GM23338 (cell line): ENCODE measurements at regions not wholly inside any gene's neighbourhood (a gene's known extent, or its start where the extent isn't known, plus 50 kb on each side); places are given as distances from the start of the nearest gene placed in this dataset.

Experiments used
- CREB1 ChIP-seq: fragments of 250-450 bp; sonication (Bioruptor Pico); IDR thresholded peaks from 2 replicates; pipeline ENCODE4 v1.5.0; 2020; ENCODE audit warnings: low read depth, mild to moderate bottlenecking, moderate library complexity
- ETS1 ChIP-seq: IDR thresholded peaks from 2 replicates; pipeline ENCODE4 v1.6.1; 2016; ENCODE audit warnings: antibody characterized with exemption
- EZH2 ChIP-seq: fragments of 200-600 bp; sonication (generic); IDR thresholded peaks from one replicate; pipeline ENCODE4 v1.8.0; 2017; ENCODE audit warnings: antibody characterized with exemption, mild to moderate bottlenecking, low read depth; ENCODE audit not compliant: unreplicated experiment
- EZH2phosphoT487 ChIP-seq: fragments of 200-600 bp; sonication (generic); IDR thresholded peaks from one replicate; pipeline ENCODE4 v1.8.1; 2018; ENCODE audit warnings: antibody characterized with exemption; ENCODE audit not compliant: unreplicated experiment
- JUNB ChIP-seq: IDR thresholded peaks from one replicate; pipeline ENCODE4 v1.6.1; 2016; ENCODE audit warnings: antibody characterized with exemption; ENCODE audit not compliant: unreplicated experiment
- NANOG ChIP-seq: IDR thresholded peaks from 2 replicates; pipeline ENCODE4 v1.6.1; 2016; ENCODE audit warnings: antibody characterized with exemption, borderline replicate concordance
- POLR2AphosphoS5 ChIP-seq: IDR thresholded peaks from 2 replicates; pipeline ENCODE4 v1.6.1; 2016; ENCODE audit warnings: antibody characterized with exemption, low read depth
- REST ChIP-seq: IDR thresholded peaks from one replicate; pipeline ENCODE4 v1.6.1; 2018; ENCODE audit warnings: antibody characterized with exemption; ENCODE audit not compliant: unreplicated experiment
- STAT1 ChIP-seq: IDR thresholded peaks from one replicate; pipeline ENCODE4 v1.6.1; 2016; ENCODE audit warnings: antibody characterized with exemption; ENCODE audit not compliant: unreplicated experiment
- ZNF114 ChIP-seq: fragments of 250-450 bp; sonication (Bioruptor Pico); IDR thresholded peaks from 2 replicates; pipeline ENCODE4 v1.5.0; 2020; ENCODE audit warnings: mild to moderate bottlenecking, moderate library complexity
- TF ChIP-seq, protein P1 (sequence below), 2 experiments: fragments of 200-600 bp in 1 of 2; sonication (generic) in 1 of 2; conservative IDR thresholded peaks; 2 replicates each; pipeline versions ENCODE4 v1.5.1 to v1.6.1; 2016 to 2017; ENCODE audit warnings: antibody characterized with exemption in 2 of 2, low read depth in 2 of 2, mild to moderate bottlenecking in 2 of 2, moderate library complexity in 1 of 2
- TF ChIP-seq, protein P2 (sequence below): fragments of 250-450 bp; sonication (Bioruptor Pico); IDR thresholded peaks from 2 replicates; pipeline ENCODE4 v1.5.0; 2020; ENCODE audit warnings: mild to moderate bottlenecking, moderate library complexity

- TF ChIP-seq, protein P1, sequence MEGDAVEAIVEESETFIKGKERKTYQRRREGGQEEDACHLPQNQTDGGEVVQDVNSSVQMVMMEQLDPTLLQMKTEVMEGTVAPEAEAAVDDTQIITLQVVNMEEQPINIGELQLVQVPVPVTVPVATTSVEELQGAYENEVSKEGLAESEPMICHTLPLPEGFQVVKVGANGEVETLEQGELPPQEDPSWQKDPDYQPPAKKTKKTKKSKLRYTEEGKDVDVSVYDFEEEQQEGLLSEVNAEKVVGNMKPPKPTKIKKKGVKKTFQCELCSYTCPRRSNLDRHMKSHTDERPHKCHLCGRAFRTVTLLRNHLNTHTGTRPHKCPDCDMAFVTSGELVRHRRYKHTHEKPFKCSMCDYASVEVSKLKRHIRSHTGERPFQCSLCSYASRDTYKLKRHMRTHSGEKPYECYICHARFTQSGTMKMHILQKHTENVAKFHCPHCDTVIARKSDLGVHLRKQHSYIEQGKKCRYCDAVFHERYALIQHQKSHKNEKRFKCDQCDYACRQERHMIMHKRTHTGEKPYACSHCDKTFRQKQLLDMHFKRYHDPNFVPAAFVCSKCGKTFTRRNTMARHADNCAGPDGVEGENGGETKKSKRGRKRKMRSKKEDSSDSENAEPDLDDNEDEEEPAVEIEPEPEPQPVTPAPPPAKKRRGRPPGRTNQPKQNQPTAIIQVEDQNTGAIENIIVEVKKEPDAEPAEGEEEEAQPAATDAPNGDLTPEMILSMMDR (conservative IDR thresholded peaks at IDR 0.05; ENCODE audit: low read depth in 2 of 2): no peak
- no peak for TF ChIP-seq STAT1
- TF ChIP-seq REST: no peak
- no peak for TF ChIP-seq POLR2AphosphoS5
- no peak for TF ChIP-seq EZH2phosphoT487
- TF ChIP-seq JUNB: no peak
- no peak for TF ChIP-seq EZH2
- no peak for TF ChIP-seq CREB1
- TF ChIP-seq, protein P2, sequence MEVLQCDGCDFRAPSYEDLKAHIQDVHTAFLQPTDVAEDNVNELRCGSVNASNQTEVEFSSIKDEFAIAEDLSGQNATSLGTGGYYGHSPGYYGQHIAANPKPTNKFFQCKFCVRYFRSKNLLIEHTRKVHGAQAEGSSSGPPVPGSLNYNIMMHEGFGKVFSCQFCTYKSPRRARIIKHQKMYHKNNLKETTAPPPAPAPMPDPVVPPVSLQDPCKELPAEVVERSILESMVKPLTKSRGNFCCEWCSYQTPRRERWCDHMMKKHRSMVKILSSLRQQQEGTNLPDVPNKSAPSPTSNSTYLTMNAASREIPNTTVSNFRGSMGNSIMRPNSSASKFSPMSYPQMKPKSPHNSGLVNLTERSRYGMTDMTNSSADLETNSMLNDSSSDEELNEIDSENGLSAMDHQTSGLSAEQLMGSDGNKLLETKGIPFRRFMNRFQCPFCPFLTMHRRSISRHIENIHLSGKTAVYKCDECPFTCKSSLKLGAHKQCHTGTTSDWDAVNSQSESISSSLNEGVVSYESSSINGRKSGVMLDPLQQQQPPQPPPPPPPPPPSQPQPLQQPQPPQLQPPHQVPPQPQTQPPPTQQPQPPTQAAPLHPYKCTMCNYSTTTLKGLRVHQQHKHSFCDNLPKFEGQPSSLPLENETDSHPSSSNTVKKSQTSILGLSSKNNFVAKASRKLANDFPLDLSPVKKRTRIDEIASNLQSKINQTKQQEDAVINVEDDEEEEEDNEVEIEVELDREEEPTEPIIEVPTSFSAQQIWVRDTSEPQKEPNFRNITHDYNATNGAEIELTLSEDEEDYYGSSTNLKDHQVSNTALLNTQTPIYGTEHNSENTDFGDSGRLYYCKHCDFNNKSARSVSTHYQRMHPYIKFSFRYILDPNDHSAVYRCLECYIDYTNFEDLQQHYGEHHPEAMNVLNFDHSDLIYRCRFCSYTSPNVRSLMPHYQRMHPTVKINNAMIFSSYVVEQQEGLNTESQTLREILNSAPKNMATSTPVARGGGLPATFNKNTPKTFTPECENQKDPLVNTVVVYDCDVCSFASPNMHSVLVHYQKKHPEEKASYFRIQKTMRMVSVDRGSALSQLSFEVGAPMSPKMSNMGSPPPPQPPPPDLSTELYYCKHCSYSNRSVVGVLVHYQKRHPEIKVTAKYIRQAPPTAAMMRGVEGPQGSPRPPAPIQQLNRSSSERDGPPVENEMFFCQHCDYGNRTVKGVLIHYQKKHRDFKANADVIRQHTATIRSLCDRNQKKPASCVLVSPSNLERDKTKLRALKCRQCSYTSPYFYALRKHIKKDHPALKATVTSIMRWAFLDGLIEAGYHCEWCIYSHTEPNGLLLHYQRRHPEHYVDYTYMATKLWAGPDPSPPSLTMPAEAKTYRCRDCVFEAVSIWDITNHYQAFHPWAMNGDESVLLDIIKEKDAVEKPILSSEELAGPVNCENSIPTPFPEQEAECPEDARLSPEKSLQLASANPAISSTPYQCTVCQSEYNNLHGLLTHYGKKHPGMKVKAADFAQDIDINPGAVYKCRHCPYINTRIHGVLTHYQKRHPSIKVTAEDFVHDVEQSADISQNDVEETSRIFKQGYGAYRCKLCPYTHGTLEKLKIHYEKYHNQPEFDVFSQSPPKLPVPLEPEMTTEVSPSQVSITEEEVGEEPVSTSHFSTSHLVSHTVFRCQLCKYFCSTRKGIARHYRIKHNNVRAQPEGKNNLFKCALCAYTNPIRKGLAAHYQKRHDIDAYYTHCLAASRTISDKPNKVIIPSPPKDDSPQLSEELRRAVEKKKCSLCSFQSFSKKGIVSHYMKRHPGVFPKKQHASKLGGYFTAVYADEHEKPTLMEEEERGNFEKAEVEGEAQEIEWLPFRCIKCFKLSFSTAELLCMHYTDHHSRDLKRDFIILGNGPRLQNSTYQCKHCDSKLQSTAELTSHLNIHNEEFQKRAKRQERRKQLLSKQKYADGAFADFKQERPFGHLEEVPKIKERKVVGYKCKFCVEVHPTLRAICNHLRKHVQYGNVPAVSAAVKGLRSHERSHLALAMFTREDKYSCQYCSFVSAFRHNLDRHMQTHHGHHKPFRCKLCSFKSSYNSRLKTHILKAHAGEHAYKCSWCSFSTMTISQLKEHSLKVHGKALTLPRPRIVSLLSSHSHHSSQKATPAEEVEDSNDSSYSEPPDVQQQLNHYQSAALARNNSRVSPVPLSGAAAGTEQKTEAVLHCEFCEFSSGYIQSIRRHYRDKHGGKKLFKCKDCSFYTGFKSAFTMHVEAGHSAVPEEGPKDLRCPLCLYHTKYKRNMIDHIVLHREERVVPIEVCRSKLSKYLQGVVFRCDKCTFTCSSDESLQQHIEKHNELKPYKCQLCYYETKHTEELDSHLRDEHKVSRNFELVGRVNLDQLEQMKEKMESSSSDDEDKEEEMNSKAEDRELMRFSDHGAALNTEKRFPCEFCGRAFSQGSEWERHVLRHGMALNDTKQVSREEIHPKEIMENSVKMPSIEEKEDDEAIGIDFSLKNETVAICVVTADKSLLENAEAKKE (CRISPR knock-in tag): no peak
- no peak for TF ChIP-seq ZNF114 (CRISPR knock-in tag)
- TF ChIP-seq NANOG: no peak
- no peak for TF ChIP-seq ETS1
These were observed 103.8 kb upstream of the RPL38 start for GRCh38 chr17:74099442-74100340.
